ENCODE measurements at regions not wholly inside any gene's neighbourhood (a gene's known extent, or its start where the extent isn't known, plus 50 kb on each side); places are given as distances from the start of the nearest gene placed in this dataset.

GRCh38 chr3:66577426-66578203, 76.8 kb upstream of the LRIG1 start:
- H3K9me3 ChIP-seq (ENCODE audit: control extremely low read depth in 1 of 3, control insufficient read depth in 2 of 3, insufficient read depth in 1 of 3, low read length in 2 of 3), result peaks cover 1 to 20% (median 17%) of the 10 kb centered on the region in 3 donors
- no peaks in the 10 kb centered on the region for H4K20me1 ChIP-seq (ENCODE audit: control insufficient read depth, insufficient read depth, low read length, poor library complexity, severe bottlenecking)
- H3K79me2 ChIP-seq (ENCODE audit: control insufficient read depth, insufficient read depth, low read length), result no peaks in the 10 kb centered on the region
- peaks cover 14% of the 10 kb centered on the region for H3K9me3 Mint-ChIP-seq (ENCODE audit: insufficient read depth)
- peaks cover 4% of the 10 kb centered on the region in 2 donors for H3K4me1 ChIP-seq (ENCODE audit: control insufficient read depth in 2 of 2, insufficient read depth in 2 of 2, low read length in 2 of 2)
- H3K4me2 ChIP-seq (replicated peaks; ENCODE audit: low read depth, low read length, poor library complexity, severe bottlenecking), result no peak overlapping the region
- DNase-seq (no peak), ATAC-seq (ENCODE audit: low read depth) (no peak)
- 67% methylated on average over 1 of the region's 7 CpGs for WGBS (ENCODE audit: insufficient coverage)
- peaks cover 2% of the 10 kb centered on the region for H3K4me1 Mint-ChIP-seq
- H3K9ac ChIP-seq (ENCODE audit: low read length), result no peak overlapping the region
- H3K27ac Mint-ChIP-seq, result no peak overlapping the region
- peaks cover 0 to 68% (median 50%) of the 10 kb centered on the region in 4 experiments for H3K27me3 ChIP-seq (replicated peaks in 1 of 4; ENCODE audit: control extremely low read depth in 1 of 4, control insufficient read depth in 3 of 4, insufficient read depth in 4 of 4, low read length in 3 of 4)
- H3K27me3 Mint-ChIP-seq, result peaks cover 65% of the 10 kb centered on the region
- CTCF ChIA-PET, result no interaction called here
- no peaks in the 10 kb centered on the region for H3K36me3 ChIP-seq (replicated peaks in 1 of 2; ENCODE audit: control extremely low read depth in 1 of 2, control insufficient read depth in 1 of 2, extremely low read depth in 1 of 2, insufficient read depth in 2 of 2, low read length in 1 of 2)
- no peak overlapping the region for H3K4me3 ChIP-seq (ENCODE audit: control extremely low read depth in 1 of 5, extremely low read depth in 1 of 5, insufficient read depth in 1 of 5, low read depth in 2 of 5, low read length in 4 of 5)
- intact Hi-C loops (cut with micrococcal nuclease), result no loop called here
- POLR2A ChIA-PET, result no interaction called here
- no peak overlapping the region for H3K4me3 Mint-ChIP-seq
- TF ChIP-seq CTCF (IDR thresholded peaks at IDR 0.05) (no peak), EZH2 (IDR thresholded peaks at IDR 0.05; ENCODE audit: borderline replicate concordance, insufficient read depth, low read depth, low read length, poor library complexity, severe bottlenecking) (no peak)
- H3K27ac ChIP-seq (ENCODE audit: low read length in 2 of 2), result no peak overlapping the region
- no peak overlapping the region for H2AFZ ChIP-seq (ENCODE audit: insufficient read depth, low read depth, low read length, poor library complexity, severe bottlenecking)

DNA sequence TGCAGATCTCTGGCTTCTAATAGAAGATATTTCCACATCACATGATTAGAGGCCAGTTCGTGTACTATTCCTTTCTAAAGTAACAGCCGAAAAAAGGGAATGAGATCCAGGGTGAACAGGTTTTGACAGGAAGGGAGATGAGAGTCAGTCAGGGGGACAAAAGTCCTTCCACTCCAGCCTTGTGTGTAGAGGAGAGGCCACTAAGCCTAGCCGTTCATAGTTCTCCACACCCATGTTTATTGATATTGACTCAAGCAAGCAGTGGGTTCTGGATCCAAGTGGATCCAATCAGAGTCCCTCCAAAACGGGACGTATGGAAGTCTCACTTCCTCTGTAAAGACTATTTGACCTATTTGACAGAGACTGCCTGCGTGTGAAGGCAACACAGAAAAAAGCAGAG, 80.4 kb upstream of the LRIG1 start:
- peaks cover 14% of the 10 kb centered on the region for H3K9me3 Mint-ChIP-seq (ENCODE audit: insufficient read depth)
- no peak overlapping the region for H2AFZ ChIP-seq (ENCODE audit: insufficient read depth, low read depth, low read length, poor library complexity, severe bottlenecking)
- POLR2A ChIA-PET, result no interaction called here
- H3K4me1 ChIP-seq (ENCODE audit: control insufficient read depth in 2 of 2, insufficient read depth in 2 of 2, low read length in 2 of 2), result peaks cover 11 to 13% of the 10 kb centered on the region in 2 donors
- H3K27ac ChIP-seq (ENCODE audit: low read length in 2 of 2), result no peak overlapping the region
- no peaks in the 10 kb centered on the region for H3K36me3 ChIP-seq (replicated peaks in 1 of 2; ENCODE audit: control extremely low read depth in 1 of 2, control insufficient read depth in 1 of 2, extremely low read depth in 1 of 2, insufficient read depth in 2 of 2, low read length in 1 of 2)
- H3K27me3 ChIP-seq (replicated peaks in 1 of 4; ENCODE audit: control extremely low read depth in 1 of 4, control insufficient read depth in 3 of 4, insufficient read depth in 4 of 4, low read length in 3 of 4), result peaks cover 0 to 79% (median 59%) of the 10 kb centered on the region in 4 experiments
- H3K27ac Mint-ChIP-seq, result no peak overlapping the region
- DNase-seq (no peak), ATAC-seq (ENCODE audit: low read depth) (no peak)
- H3K9me3 ChIP-seq (ENCODE audit: control extremely low read depth in 1 of 3, control insufficient read depth in 2 of 3, insufficient read depth in 1 of 3, low read length in 2 of 3), result peaks cover 1 to 25% (median 24%) of the 10 kb centered on the region in 3 donors
- CTCF ChIA-PET, result interaction anchor here (0.6 kb wide), 1 partner anchor 62 kb away, joined by 4 read pairs; no protein-coding TSS in a partner anchor
- no peak overlapping the region for H3K4me3 ChIP-seq (ENCODE audit: control extremely low read depth in 1 of 5, extremely low read depth in 1 of 5, insufficient read depth in 1 of 5, low read depth in 2 of 5, low read length in 4 of 5)
- no peak for TF ChIP-seq EZH2 (IDR thresholded peaks at IDR 0.05; ENCODE audit: borderline replicate concordance, insufficient read depth, low read depth, low read length, poor library complexity, severe bottlenecking)
- TF ChIP-seq CTCF (IDR thresholded peaks at IDR 0.05), result no peak
- no peaks in the 10 kb centered on the region for H3K79me2 ChIP-seq (ENCODE audit: control insufficient read depth, insufficient read depth, low read length)
- intact Hi-C loops (cut with micrococcal nuclease), result no loop called here
- H3K4me2 ChIP-seq (replicated peaks; ENCODE audit: low read depth, low read length, poor library complexity, severe bottlenecking), result no peak overlapping the region
- no peak overlapping the region for H3K4me3 Mint-ChIP-seq
- H3K4me1 Mint-ChIP-seq, result peaks cover 13% of the 10 kb centered on the region
- H4K20me1 ChIP-seq (ENCODE audit: control insufficient read depth, insufficient read depth, low read length, poor library complexity, severe bottlenecking), result no peaks in the 10 kb centered on the region
- H3K27me3 Mint-ChIP-seq, result peaks cover 63% of the 10 kb centered on the region
- WGBS (ENCODE audit: insufficient coverage), result 73% methylated on average over 4 of the region's 6 CpGs
- no peak overlapping the region for H3K9ac ChIP-seq (ENCODE audit: low read length)

All from B cell (primary cell).